NT2/D1 (cell line): ENCODE measurements at regions not wholly inside any gene's neighbourhood (a gene's known extent, or its start where the extent isn't known, plus 50 kb on each side); places are given as distances from the start of the nearest gene placed in this dataset.

Source experiments
- SUZ12 ChIP-seq: IDR thresholded peaks from 2 replicates; pipeline ENCODE4 v1.6.1; 2011; ENCODE audit not compliant: insufficient read length, insufficient read depth; ENCODE audit errors: extremely low read depth
- YY1 ChIP-seq: IDR thresholded peaks from 2 replicates; pipeline ENCODE4 v1.6.1; 2011; ENCODE audit not compliant: insufficient read length, insufficient read depth
- ZNF274 ChIP-seq: IDR thresholded peaks from 2 replicates; pipeline ENCODE4 v1.6.1; 2011; ENCODE audit warnings: mild to moderate bottlenecking, low read depth, low read length

DNA sequence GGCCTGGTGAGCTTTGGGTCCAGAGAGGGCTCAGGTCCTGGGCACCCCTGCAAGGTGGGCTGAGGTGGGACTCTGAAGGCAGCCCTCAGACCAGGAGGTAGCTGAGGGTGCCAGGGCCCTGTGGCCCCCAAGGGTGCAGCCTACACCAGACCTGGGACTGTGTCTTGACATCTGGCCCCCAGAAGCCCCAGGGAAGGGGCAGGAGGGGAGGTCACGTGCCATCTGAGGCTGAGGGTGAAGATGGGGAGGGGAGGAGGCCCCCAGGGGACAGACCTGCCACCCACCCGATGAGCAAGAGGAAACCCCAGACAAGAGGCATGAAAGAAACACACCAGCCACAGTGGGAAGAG lies 520.2 kb downstream of the BRD1 start:
- no peak for TF ChIP-seq SUZ12
- no peak for TF ChIP-seq YY1
- no peak for TF ChIP-seq ZNF274
